Endothelial cell of umbilical vein (primary cell): ENCODE measurements at regions not wholly inside any gene's neighbourhood (a gene's known extent, or its start where the extent isn't known, plus 50 kb on each side); places are given as distances from the start of the nearest gene placed in this dataset.

ENCODE experiments used
- CTCF ChIP-seq, 2 donors: IDR thresholded peaks; 1 replicate in 1 of 2; 2 replicates in 1 of 2; pipeline ENCODE4 v1.5.1; 2011; ENCODE audit warnings: low read length in 2 of 2, mild to moderate bottlenecking in 2 of 2, moderate library complexity in 2 of 2, control low read depth in 1 of 2, inconsistent platforms in 1 of 2, low read depth in 1 of 2; ENCODE audit not compliant: insufficient read depth in 1 of 2; ENCODE audit errors: extremely low read depth in 1 of 2
- JUN ChIP-seq: IDR thresholded peaks from 2 replicates; pipeline ENCODE4 v1.6.1; 2011; ENCODE audit warnings: borderline replicate concordance, low read depth; ENCODE audit not compliant: insufficient read length, insufficient read depth

GRCh38 chr3:102571006-102571405 lies 136.2 kb downstream of the ZPLD1 start:
- TF ChIP-seq JUN (no peak), CTCF (IDR thresholded peaks at IDR 0.05; ENCODE audit: extremely low read depth in 1 of 2, insufficient read depth in 1 of 2, low read depth in 1 of 2, low read length in 2 of 2) (no peak)
